ENCODE measurements at regions not wholly inside any gene's neighbourhood (a gene's known extent, or its start where the extent isn't known, plus 50 kb on each side); places are given as distances from the start of the nearest gene placed in this dataset.

DNA sequence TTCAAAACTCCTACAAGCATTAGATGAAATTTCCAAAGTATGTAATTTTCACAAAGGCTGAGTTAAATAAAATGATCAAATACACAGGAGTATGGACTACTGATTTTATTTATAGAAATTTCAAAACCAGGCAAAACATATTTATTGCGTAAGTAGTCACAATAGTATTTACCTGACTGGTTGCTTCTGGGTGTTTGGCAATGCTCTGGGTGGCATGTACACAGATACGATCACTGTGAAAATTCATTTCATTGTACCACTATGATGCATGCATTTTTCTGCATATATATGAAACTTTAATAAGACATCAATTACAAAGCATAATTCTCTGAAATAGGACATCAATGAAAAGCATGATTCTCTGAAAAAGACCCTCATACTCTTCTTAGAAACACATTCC lies 384.2 kb downstream of the TLL1 start:
- no peak for DNase-seq (ENCODE audit: extremely low read depth in 1 of 4, low spot score in 3 of 4)
- no peak overlapping the region for H2AFZ ChIP-seq (ENCODE audit: low read depth, low read length)
- H3K9ac ChIP-seq (ENCODE audit: insufficient read depth in 1 of 2, low read depth in 2 of 2, low read length in 2 of 2), result no peak overlapping the region
- BruUV-seq (replicated peaks), result no TSS peak
- H4K20me1 ChIP-seq (replicated peaks; ENCODE audit: control insufficient read depth, insufficient read depth, low read length), result no peaks in the 10 kb centered on the region
- ChIA-PET CTCF (ENCODE audit: low intra/inter-chr PET ratio) (no interaction called here), POLR2A (no interaction called here)
- H3K79me2 ChIP-seq (ENCODE audit: control insufficient read depth, insufficient read depth, low read length), result no peaks in the 10 kb centered on the region
- in situ Hi-C loops (cut with MboI) (no loop called here), intact Hi-C loops (cut with micrococcal nuclease) (no loop called here)
- WGBS (ENCODE audit: insufficient coverage, low coverage, missing lambda C conversion rate), result 4% methylated on average over 2 of the region's 2 CpGs
- H3K4me1 ChIP-seq (replicated peaks in 1 of 2; ENCODE audit: control insufficient read depth in 2 of 2, insufficient read depth in 2 of 2, low read length in 2 of 2), result no peaks in the 10 kb centered on the region
- no peaks in the 10 kb centered on the region for H3K27me3 ChIP-seq (ENCODE audit: control insufficient read depth in 2 of 2, insufficient read depth in 2 of 2, low read length in 2 of 2)
- H3K9me1 ChIP-seq (ENCODE audit: control insufficient read depth, insufficient read depth, low read length), result no peaks in the 10 kb centered on the region
- H3K36me3 ChIP-seq (ENCODE audit: control insufficient read depth, insufficient read depth, low read length), result no peaks in the 10 kb centered on the region
- H3K4me2 ChIP-seq (ENCODE audit: insufficient read depth, low read length), result no peak overlapping the region
- H3K9me3 ChIP-seq (replicated peaks; ENCODE audit: control insufficient read depth, insufficient read depth, low read depth, low read length), result no peaks in the 10 kb centered on the region
- H3K27ac ChIP-seq (ENCODE audit: extremely low read depth, low read depth, low read length), result no peak overlapping the region
- ATAC-seq, result no peak
- no peak for FAIRE-seq
- H3K4me3 ChIP-seq, result no peak overlapping the region
- TF ChIP-seq RFX5 (IDR thresholded peaks at IDR 0.05; ENCODE audit: low read depth, low read length) (no peak), NFYB (IDR thresholded peaks at IDR 0.05; ENCODE audit: extremely low read depth, insufficient read length) (no peak), ZNF239 (CRISPR knock-in tag; IDR thresholded peaks at IDR 0.05) (no peak), ZNF778 (CRISPR knock-in tag; IDR thresholded peaks at IDR 0.05) (no peak), ZNF174 (CRISPR knock-in tag; IDR thresholded peaks at IDR 0.05) (no peak), HDAC8 (tag; IDR thresholded peaks at IDR 0.05) (no peak), SMC3 (conservative IDR thresholded peaks at IDR 0.05; ENCODE audit: insufficient read depth, low read depth, low read length) (no peak), SOX6 (IDR thresholded peaks at IDR 0.05) (no peak), CBX8 (IDR thresholded peaks at IDR 0.05; ENCODE audit: borderline replicate concordance, extremely low read depth, low read depth, low read length, poor library complexity, severe bottlenecking) (no peak), DIDO1 (tag; IDR thresholded peaks at IDR 0.05; ENCODE audit: low read depth) (no peak), POLR2G (IDR thresholded peaks at IDR 0.05; ENCODE audit: low read depth, low read length) (no peak)
- TF ChIP-seq, protein P1, sequence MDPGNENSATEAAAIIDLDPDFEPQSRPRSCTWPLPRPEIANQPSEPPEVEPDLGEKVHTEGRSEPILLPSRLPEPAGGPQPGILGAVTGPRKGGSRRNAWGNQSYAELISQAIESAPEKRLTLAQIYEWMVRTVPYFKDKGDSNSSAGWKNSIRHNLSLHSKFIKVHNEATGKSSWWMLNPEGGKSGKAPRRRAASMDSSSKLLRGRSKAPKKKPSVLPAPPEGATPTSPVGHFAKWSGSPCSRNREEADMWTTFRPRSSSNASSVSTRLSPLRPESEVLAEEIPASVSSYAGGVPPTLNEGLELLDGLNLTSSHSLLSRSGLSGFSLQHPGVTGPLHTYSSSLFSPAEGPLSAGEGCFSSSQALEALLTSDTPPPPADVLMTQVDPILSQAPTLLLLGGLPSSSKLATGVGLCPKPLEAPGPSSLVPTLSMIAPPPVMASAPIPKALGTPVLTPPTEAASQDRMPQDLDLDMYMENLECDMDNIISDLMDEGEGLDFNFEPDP (CRISPR knock-in tag; IDR thresholded peaks at IDR 0.05), result no peak
- TF ChIP-seq, protein P2, sequence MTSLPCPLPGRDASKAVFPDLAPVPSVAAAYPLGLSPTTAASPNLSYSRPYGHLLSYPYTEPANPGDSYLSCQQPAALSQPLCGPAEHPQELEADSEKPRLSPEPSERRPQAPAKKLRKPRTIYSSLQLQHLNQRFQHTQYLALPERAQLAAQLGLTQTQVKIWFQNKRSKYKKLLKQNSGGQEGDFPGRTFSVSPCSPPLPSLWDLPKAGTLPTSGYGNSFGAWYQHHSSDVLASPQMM (CRISPR knock-in tag; IDR thresholded peaks at IDR 0.05), result no peak
- TF ChIP-seq, protein P3, sequence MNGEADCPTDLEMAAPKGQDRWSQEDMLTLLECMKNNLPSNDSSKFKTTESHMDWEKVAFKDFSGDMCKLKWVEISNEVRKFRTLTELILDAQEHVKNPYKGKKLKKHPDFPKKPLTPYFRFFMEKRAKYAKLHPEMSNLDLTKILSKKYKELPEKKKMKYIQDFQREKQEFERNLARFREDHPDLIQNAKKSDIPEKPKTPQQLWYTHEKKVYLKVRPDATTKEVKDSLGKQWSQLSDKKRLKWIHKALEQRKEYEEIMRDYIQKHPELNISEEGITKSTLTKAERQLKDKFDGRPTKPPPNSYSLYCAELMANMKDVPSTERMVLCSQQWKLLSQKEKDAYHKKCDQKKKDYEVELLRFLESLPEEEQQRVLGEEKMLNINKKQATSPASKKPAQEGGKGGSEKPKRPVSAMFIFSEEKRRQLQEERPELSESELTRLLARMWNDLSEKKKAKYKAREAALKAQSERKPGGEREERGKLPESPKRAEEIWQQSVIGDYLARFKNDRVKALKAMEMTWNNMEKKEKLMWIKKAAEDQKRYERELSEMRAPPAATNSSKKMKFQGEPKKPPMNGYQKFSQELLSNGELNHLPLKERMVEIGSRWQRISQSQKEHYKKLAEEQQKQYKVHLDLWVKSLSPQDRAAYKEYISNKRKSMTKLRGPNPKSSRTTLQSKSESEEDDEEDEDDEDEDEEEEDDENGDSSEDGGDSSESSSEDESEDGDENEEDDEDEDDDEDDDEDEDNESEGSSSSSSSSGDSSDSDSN (IDR thresholded peaks at IDR 0.05; ENCODE audit: borderline replicate concordance in 1 of 2, low read depth in 2 of 2, low read length in 2 of 2), result no peak
- TF ChIP-seq, protein P4, sequence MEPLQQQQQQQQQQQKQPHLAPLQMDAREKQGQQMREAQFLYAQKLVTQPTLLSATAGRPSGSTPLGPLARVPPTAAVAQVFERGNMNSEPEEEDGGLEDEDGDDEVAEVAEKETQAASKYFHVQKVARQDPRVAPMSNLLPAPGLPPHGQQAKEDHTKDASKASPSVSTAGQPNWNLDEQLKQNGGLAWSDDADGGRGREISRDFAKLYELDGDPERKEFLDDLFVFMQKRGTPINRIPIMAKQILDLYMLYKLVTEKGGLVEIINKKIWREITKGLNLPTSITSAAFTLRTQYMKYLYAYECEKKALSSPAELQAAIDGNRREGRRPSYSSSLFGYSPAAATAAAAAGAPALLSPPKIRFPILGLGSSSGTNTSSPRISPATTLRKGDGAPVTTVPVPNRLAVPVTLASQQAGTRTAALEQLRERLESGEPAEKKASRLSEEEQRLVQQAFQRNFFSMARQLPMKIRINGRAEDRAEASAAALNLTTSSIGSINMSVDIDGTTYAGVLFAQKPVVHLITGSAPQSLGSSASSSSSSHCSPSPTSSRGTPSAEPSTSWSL (CRISPR knock-in tag; IDR thresholded peaks at IDR 0.05; ENCODE audit: borderline replicate concordance), result no peak
- TF ChIP-seq, protein P5, sequence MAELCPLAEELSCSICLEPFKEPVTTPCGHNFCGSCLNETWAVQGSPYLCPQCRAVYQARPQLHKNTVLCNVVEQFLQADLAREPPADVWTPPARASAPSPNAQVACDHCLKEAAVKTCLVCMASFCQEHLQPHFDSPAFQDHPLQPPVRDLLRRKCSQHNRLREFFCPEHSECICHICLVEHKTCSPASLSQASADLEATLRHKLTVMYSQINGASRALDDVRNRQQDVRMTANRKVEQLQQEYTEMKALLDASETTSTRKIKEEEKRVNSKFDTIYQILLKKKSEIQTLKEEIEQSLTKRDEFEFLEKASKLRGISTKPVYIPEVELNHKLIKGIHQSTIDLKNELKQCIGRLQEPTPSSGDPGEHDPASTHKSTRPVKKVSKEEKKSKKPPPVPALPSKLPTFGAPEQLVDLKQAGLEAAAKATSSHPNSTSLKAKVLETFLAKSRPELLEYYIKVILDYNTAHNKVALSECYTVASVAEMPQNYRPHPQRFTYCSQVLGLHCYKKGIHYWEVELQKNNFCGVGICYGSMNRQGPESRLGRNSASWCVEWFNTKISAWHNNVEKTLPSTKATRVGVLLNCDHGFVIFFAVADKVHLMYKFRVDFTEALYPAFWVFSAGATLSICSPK (IDR thresholded peaks at IDR 0.05; ENCODE audit: borderline replicate concordance), result no peak
